NCI-H524 treated with DMSO at 0.1 percent for 48 hours (cell line): ENCODE measurements at regions not wholly inside any gene's neighbourhood (a gene's known extent, or its start where the extent isn't known, plus 50 kb on each side); places are given as distances from the start of the nearest gene placed in this dataset.

Source experiments
- DNase-seq: peaks from one replicate; lab custom pipeline; 2025; lab: John Stamatoyannopoulos, UW

DNA sequence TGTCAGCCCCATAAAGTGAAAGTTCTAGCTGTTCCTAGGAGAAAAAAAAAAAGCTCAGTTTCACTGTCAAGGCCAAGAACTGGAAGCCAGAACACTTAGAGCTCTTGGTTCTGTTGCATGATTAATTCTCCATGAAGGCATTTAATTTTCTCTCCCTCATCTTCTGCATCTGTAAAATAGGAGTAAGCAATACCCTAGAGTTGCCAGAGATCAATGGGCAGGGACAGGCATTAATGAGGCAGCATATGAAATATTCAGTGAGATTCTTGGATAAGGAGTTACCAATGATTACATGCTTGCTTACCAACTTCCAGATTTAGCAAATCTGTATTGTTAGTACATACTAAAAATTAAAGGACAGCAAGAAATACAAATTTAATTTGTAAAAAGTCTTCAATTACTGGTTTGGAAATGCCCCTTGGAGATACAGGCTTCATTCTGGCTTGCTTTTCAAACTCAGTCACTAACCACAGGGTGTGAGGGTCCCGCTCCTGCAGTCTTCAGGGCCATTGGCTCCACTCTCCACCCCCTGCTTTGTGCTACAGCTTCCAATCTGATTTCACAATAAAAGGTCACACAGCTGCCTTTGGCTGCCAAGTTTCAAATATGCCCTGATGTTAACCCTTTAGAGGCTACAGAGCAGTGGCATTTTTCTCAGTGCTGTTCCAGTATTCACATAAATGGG, 624.6 kb downstream of the BNC2 start:
- no peak for DNase-seq

DNA sequence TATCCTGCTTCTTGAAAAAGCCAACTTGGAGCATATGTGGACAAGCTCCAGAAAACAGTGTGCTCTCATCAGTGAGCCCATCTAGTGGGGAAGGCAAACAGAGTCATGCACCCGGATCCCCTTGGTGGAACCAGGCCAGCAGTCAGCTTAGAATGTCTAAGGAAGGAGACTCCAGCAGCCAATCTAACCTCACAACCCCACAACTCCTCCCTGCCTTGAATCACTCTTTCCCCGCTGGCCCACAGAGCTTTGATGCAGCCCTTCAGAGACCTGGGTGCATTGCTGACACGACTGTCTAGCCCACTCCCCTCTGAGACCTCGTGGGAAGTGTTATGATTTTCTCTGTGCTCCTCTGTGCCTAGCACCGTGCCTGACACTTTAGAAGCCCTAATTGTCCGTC, 623.7 kb downstream of the BNC2 start:
- no peak for DNase-seq

DNA sequence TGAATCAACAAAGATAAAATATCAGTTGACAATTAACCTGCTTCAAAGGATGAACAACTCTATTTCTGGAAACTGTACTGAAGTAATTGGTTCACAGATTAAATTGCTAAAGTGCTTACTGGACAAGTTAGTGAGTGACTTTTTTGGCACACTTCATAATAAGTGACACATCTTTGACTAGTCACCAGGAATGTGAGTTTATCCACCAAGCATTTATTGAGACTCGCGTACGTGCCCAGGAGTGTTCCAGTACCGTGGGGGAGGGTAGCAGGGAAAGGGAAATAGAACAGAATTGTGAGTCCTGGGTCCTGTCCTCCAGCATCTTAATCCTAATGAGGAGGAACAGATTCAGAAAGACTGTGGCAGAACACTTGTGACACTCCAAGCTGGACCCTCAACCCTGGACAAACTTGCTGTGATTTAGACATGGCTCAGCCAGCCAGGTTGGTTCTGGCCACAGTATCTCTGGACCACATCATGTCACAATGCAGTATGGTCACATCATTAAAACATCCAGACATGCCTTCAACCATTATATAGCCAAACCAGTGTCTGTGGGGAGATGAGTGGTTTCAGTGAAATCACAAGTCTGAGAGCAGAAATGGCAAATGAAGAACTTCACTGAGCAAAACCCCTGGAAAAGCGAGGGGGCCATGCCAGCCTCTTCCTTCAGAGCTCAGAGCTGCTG, 623.1 kb downstream of the BNC2 start:
- no peak for DNase-seq

DNA sequence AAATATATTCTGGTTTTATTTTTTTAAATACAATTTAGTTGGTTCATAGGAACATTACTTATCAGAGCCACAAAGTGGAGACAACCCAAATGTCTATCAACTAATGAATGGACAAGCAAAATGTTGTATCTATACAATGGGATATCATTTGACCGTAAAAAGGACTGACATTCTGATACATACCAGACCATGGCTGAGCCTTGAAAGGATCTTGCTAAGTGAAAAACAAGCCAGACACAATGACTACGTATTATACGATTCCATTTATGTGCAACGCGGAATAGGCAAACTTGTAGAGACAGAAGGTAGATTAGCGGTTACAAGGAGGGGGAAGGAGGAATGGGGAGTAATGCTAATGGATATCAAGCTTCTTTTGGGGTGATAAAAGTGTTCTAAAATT, 621.6 kb downstream of the BNC2 start:
- DNase-seq = no peak

DNA sequence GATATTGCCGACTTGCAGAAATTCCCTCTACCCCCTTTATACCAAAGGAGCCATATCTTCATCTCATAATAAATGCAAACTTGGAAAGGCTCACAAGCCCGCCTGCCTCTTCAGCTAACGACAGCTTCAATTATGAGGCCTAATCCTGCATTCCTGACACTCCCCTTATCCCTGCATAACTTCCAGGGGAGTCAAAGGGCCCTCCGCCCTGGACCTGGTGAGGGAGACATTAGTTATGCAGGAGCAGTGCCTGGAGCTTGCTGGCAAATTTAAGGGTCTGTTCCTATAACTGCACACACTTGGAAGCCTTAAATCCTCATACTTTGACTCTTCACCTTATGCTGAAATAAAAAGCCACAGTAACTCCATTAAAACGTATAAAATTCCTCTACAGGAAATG, 617.9 kb downstream of the BNC2 start:
- no peak for DNase-seq

DNA sequence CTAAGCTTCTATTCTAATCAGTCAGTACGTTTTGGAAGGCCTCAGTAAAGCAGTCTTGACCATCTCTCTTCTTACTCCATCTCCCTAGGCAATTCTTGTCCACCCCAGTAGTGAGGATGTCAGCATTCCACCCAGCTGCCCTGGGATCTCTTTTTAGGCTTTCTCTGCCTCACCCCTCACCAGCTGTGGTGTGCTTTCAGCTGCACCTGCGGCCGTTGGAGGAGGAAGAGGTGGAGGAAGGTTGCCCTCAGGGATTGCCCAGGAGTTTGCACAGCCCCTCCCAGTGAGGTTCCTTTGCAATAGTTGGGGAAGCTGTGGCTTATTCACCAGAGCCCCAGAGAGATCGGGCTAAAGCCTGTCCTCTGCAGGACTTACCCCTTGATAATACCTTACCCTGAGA, 615.8 kb downstream of the BNC2 start:
- DNase-seq = no peak

DNA sequence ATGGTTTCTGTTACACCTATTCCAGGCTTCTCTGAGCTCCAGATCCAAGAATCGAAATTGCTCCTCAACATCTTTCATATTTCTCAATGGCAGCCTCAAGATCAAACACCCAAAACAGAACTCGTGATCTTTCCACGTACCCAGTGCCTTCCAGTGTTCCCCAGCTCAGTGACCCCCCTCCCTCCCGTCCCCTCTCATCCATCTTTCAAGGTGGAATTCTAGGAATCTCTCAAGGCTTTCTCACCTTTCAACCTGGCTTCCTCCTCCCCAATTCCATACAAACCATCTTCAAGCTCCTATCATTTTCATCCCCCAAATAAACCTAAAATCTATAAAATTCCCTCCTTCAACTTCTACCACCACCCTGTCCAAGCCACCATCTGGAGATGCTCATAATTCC, 615.3 kb downstream of the BNC2 start:
- DNase-seq = no peak

DNA sequence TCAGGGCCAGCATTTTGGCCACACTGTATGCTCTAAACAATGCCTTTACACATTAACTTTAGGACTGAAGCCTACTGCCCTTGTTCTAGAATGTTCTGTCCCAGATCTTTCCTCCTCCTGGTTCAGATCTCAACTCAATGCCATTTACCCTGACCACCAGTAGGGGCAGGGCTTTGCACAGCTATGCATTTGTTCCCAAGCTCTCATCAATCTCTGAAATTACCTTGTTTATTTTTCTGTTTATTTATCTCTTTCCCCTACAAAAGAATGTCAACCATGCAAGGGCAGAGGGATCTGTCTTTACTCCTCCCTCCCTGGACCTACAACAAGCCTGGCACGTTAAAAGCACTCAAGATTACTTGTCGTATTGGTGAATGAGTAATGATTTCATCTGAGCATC, 612.9 kb downstream of the BNC2 start:
- no peak for DNase-seq

DNA sequence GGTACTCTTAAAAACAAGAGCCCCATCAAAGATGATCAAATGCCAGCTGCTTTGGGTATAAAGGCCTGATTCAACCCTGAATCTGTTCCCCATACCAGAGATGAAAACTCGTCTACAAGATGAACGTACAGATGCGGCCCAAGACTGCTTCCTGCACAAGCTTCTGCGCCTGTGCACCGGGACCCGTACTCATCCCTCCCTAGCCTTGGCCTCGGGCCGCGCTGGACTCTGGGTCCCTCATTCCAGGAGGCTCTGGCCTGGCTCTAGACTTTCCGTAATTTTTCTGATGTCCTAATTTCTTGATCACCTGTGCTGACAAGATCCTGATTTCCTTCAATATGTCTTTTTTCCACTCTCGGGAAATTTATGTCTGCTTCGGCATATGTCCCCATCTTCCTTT, 612.3 kb downstream of the BNC2 start:
- no peak for DNase-seq

DNA sequence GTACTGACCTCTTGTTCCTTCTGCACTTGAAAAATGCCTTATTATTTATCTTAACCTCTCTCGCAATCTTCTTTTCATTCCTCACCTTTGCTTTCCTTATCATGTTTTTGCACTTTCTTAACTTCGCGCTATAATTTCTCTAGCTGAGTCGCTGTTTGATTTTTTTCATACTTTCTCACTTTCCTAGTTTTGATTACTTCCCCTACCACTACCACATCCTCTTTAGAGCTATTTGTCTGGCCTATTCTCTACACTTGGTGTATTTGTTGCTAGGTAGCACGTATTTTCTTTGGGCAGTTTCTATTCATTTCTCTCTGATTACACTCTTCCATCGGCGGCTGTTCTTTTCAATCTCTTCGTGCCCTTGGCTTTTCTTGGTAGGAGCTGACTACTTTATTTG, 611.8 kb downstream of the BNC2 start:
- no peak for DNase-seq

DNA sequence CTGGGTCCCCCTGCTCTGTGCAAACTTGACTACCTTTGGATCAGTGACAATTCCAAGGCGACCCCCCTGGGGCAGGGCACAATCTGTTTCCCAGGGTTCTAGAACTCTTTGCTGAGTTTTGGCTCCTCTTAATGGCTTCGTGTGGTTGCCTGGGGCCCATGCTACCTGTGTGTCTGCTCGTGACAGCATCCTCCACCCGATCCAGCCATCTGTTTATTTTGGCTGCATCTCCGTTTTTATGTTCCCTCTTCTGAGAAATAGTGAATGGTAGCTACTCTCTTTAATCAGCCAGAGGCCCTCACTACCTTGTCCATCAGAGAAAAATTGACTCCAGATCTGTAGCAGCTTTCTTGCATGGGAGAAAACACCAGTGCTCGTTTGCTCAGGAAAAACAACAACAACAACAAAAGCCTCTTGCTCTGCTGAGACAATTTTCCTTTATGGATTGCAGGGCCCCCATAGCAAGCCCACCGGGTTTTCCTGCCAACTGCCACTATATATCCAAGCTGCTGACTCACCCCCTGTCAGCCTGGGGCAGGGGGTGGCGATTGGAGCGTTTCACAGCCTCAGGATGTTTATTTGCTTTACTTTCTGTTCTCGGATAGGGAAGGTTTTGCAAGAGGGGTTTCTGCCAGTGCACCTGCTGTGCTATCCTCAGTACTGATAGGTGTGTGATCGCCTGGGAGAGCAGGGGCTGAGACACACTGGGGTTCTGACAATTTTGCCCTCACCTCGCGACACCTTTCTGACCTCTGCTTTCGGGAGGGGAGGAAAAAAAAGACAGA, 607.8 kb downstream of the BNC2 start:
- no peak for DNase-seq

DNA sequence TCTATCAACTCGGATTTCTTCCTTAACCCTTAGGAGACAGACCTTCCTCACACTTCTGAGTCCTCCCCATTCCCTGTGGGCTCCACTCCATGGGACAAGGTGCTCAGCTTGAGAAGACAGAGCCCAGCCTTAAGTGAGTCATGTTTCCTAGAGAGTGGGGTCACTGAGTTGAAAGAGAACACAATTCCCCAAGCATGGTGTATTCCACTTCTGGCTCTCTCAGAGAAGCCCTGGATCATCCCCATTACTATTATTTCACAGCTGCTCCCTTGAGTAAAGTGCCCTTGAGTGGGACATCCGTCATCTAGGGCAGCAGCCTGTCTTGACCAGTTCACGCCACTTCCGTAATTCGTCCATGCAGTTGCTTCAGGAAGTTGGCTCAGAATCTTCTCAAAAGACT, 604.8 kb downstream of the BNC2 start:
- DNase-seq = no peak

DNA sequence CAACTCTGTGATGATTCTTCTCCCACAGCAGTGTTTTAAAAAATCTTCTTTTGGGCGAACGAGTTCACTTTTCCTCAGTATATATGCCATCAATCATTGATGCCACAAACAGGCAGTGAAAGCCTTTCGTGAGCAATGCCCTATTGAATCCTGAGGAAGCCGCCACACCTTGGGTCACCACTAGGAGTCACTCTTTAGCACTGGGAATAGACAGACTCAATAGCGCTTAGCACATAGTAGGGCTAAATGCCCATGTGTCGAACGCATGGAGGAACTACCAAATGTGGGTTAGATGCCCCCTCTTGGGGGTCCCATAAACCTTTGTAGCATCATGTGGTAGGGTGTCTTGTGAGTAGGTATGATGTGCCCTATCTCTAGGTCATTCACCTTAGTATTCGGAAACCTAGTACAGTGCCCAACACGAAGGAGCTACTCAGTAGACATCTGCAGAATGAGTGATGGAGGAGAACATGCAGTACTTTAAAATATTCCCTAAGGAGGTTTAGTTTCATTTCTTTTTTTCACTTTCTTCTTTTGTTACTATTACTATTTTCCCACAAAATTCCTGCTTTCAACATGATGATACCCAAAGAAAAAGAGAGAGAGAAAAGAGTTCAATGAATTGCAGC, 603.7 kb downstream of the BNC2 start:
- no peak for DNase-seq

DNA sequence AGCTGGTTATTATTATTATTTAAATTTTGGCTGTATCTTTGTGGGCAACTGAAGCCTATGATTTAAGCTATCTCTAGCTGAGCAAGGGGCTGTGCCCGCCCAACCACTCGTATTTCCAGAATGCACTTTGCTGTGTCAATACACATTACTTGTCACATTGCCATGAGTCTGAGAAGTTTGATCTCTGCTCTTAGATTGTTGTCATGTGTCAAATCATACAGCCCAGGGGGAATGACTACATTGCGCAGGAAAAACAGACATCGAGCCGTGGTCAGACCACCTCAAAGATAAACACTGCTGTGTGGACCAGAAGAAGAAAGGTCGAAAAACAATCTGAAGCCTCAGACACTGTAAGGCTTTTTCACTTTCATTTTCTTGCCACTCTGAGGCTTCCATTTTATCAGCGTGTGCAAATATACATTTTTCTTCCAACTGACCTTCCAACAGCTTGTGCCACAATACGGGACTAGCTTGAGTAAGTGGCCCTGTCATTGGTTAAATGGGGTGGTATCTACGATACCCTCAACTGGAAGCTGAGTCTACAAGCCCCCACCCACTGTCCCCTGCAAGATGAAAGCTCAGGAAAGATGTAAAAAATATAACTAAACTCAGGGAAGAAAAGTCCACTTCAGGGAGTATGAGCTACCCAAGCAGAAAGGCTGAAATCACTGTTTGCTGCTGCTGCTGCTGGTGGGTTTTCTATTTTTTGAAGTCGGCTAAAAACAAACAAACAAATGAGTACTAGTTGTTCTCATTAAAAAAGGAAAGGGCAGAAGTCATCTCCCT, 603.0 kb downstream of the BNC2 start:
- DNase-seq = no peak

DNA sequence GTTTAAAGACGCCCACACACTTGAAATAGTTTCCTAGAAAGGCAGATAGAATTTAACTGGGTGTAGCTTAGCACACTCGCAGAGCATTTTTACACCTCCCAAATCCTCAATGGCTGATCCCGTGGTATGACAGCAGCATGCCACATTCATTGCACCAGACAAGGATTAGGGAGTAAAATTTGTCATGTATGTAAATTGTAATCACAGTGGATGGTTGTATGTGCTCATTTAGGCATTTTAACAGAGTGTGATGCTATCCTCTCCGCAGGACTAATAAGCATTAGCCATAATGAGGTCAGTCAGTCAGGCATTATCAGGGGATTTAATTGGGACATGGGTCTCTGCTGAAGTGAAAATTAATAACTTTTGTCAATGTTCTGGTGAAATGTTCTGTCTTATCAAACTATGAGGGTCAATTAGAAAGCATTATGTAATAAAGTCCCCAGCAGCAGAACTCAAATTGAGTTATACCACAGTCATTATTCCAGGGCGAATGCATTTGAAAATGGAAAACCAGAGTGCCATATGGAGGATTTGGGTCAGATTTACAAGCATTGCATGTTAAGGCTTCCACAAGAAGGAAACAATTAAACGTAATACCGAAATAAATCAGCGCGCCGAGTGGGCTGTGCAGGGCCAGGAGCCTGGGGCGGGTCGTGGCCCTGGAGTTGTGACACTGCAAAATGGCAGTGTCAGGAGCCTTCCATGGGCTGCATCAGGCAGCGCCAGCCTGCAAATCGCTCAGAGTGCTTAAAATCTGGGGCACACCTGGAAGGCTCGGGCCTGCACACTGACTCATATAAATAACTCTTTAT, 602.2 kb downstream of the BNC2 start:
- DNase-seq = no peak

DNA sequence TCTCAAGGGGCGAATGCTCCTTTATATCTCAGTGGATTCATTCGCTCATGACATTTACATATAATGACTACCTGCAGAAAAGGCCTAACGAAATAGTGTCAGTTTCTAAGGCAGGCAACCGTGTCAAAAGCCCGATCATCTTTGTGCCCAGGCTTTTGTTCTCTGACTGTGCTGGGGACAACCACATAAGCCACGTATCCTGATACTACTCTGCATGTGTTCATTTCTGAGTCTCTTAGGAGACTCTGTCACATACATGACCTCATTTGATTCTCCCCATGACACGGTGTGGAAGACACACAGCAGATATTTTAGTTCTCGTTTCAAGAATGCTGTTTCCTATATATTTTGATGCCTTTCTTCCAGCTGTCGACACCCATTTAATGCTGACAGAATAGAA, 598.5 kb downstream of the BNC2 start:
- DNase-seq = no peak

DNA sequence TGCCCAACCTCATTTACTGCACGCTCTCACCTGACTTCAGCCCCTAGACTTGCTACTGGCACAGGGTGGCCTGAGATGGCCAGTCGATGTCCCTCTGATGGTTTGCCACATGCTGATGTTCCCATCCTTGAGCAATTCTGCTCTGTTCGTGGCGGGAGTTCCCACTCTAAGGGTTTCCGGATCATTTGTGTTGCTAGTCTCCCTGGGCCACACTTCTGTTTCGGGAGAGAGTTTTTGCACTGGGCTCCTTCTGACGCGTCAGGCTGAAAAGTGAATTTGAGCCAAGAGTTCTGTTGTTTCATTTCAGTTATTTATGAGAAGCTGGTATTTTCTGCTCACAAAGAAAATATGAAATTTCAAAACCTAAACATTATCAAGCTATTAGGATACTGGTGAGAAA, 597.7 kb downstream of the BNC2 start:
- DNase-seq = no peak

DNA sequence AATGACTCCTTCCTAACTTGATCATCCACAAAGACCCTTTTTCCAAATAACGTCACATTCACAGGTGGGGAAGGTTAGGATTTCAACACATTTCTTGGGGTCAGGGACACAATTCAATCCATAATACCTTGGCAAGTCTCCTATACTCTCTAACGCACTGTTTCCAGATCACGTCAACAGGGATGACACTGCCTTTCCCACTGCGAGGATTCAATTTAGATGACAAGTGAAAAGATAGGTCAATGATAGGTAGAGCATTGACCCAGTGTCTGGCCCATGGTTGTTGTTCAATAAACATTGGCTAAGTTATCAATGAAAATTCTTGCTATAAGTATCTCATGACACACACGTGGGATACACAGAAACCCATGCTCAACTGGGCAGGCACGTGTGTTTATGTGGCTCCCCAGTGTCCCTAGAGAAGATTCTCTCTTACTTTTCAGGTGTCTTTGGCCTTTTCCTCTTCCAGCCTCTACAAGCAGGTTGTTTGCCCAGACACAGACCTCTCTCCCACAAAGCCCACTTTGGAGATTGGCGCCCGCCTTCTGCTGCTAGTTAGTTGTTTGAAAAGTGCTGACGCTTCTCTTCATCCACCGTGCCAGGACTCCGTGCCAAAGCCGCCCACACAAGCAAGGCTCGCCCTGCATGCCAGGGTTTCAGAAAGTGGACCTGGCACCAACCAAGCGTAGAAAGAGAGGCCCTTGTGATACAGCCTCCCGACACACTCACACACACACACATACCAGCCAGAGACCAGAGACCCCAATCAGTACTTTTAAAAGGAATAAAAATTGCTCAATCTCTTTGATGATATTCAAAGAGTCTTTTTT, 594.5 kb downstream of the BNC2 start:
- DNase-seq = no peak

DNA sequence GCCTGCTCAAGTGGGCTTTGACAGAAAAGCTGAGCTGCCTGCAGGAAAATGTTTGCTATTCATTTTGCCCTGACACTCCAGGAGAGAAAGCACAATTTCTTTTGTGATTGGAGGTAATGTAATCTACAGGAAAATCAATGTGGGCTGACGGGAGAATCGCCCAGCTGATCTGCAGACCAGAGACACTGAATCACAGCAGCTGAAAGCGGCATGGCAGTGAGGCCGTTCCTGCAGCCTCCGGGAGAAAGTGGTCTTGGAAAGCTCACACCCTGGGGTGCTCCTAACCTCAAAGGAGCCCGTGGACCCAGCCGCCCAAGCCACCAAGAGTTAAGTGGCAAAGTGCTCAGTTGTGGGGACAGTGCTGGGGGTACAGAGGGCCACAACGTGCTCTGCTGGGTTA, 593.6 kb downstream of the BNC2 start:
- no peak for DNase-seq

DNA sequence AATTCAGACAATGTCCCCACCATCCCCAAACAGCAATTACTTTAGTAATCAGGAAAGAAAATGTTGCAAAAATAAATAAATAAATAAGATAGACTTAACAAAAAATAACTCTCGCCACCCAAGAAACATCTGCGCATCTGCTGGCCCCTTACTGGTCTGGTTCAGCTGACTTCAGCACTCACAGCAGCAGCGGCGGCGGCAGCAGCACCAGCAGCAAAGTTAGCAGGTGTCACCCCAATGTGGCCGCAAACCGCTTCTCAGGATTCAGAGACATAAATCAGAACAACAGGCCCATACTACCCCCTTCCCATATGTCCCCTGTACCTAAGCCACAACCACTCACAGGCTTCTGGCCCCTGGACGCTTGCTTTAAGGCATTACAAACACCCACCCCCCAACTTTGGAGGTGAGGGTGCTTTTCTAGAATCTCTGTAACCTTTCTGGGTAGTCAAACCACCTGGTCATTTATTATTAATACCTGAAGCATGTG, 593.0 kb downstream of the BNC2 start:
- no peak for DNase-seq
